Loucy (cell line): ENCODE measurements at regions not wholly inside any gene's neighbourhood (a gene's known extent, or its start where the extent isn't known, plus 50 kb on each side); places are given as distances from the start of the nearest gene placed in this dataset.

Experiments used
- H2AFZ ChIP-seq: fragments of 200-600 bp; sonication (generic); 2 replicates; pipeline ENCODE4 v1.6.0; 2016; ENCODE audit warnings: antibody characterized with exemption, mild to moderate bottlenecking, low read length, moderate library complexity
- H3F3A ChIP-seq: fragments of 200-600 bp; 2 replicates; pipeline ENCODE4 v1.6.0; 2016; ENCODE audit warnings: antibody characterized with exemption, low read depth, mild to moderate bottlenecking
- H3K27me3 ChIP-seq: fragments of 200-600 bp; sonication (generic); 2 replicates; pipeline ENCODE4 v1.6.1; 2014; ENCODE audit warnings: low read length, mild to moderate bottlenecking; ENCODE audit not compliant: insufficient read depth, poor library complexity, severe bottlenecking
- H3K36me3 ChIP-seq: fragments of 200-600 bp; sonication (generic); 2 replicates; pipeline ENCODE4 v1.6.1; 2016; ENCODE audit warnings: low read length; ENCODE audit not compliant: insufficient read depth
- H3K4me1 ChIP-seq: fragments of 200-600 bp; sonication (generic); 2 replicates; pipeline ENCODE4 v1.5.1; 2014; ENCODE audit warnings: low read length, mild to moderate bottlenecking; ENCODE audit not compliant: insufficient read depth, poor library complexity, severe bottlenecking
- H3K4me2 ChIP-seq: fragments of 200-600 bp; sonication (generic); 2 replicates; pipeline ENCODE4 v1.6.0; 2014; ENCODE audit warnings: antibody characterized with exemption, low read length, low read depth, mild to moderate bottlenecking; ENCODE audit not compliant: poor library complexity, severe bottlenecking
- H3K4me3 ChIP-seq: fragments of 200-600 bp; sonication (generic); 2 replicates; pipeline ENCODE4 v1.5.1; 2014; ENCODE audit warnings: low read length, mild to moderate bottlenecking, mixed read lengths; ENCODE audit not compliant: poor library complexity, severe bottlenecking
- H3K79me2 ChIP-seq: fragments of 200-600 bp; sonication (generic); 2 replicates; pipeline ENCODE4 v1.6.1; 2014; ENCODE audit warnings: low read length; ENCODE audit not compliant: insufficient read depth
- H3K9ac ChIP-seq: fragments of 200-600 bp; sonication (generic); 2 replicates; pipeline ENCODE4 v1.6.0; 2014; ENCODE audit warnings: mild to moderate bottlenecking, low read depth, low read length, moderate library complexity; ENCODE audit not compliant: poor library complexity, severe bottlenecking
- H3K9me2 ChIP-seq: fragments of 200-600 bp; sonication (generic); replicated peaks from 2 replicates; pipeline ENCODE4 v1.6.1; 2016; ENCODE audit warnings: low read depth, low read length, mixed read lengths
- H3K9me3 ChIP-seq: fragments of 200-600 bp; sonication (generic); 2 replicates; pipeline ENCODE4 v1.6.1; 2014; ENCODE audit warnings: mild to moderate bottlenecking, antibody characterized with exemption, low read length, low read depth; ENCODE audit not compliant: insufficient read depth
- H4K20me1 ChIP-seq: fragments of 200-600 bp; sonication (generic); 2 replicates; pipeline ENCODE4 v1.6.0; 2014; ENCODE audit warnings: antibody characterized with exemption, low read length, mild to moderate bottlenecking; ENCODE audit not compliant: insufficient read depth, poor library complexity, severe bottlenecking
- CTCF ChIP-seq: fragments of 200-600 bp; sonication (generic); conservative IDR thresholded peaks from 2 replicates; pipeline ENCODE4 v1.5.1; 2014; ENCODE audit warnings: mild to moderate bottlenecking, antibody characterized with exemption, low read length
- EZH2phosphoT487 ChIP-seq: fragments of 200-600 bp; IDR thresholded peaks from 2 replicates; pipeline ENCODE4 v1.6.1; 2018; ENCODE audit warnings: antibody characterized with exemption, mild to moderate bottlenecking, moderate library complexity, borderline replicate concordance

- no peaks in the 10 kb centered on the region for H3K36me3 ChIP-seq
These were observed 119.4 kb downstream of the POLR1F start for GRCh38 chr7:19589446-19589845.

GRCh38 chr7:19587291-19587690 lies 121.5 kb downstream of the POLR1F start:
- H2AFZ ChIP-seq = no peak overlapping the region
- H3K4me1 ChIP-seq = no peaks in the 10 kb centered on the region
- H3K4me3 ChIP-seq = no peak overlapping the region
- H3K36me3 ChIP-seq = no peaks in the 10 kb centered on the region
- no peaks in the 10 kb centered on the region; the same call in 1 of the 2 replicates for H3K9me3 ChIP-seq
- no peak overlapping the region for H3K4me2 ChIP-seq
- no peaks in the 10 kb centered on the region for H3K27me3 ChIP-seq
- no peaks in the 10 kb centered on the region for H3K79me2 ChIP-seq
- H4K20me1 ChIP-seq = no peaks in the 10 kb centered on the region
- no peak for TF ChIP-seq EZH2phosphoT487
- no peak for TF ChIP-seq CTCF
- H3F3A ChIP-seq = no peaks in the 10 kb centered on the region
- no peak overlapping the region for H3K9ac ChIP-seq
- no peaks in the 10 kb centered on the region for H3K9me2 ChIP-seq

More at GRCh38 chr7:19589446-19589845, 119.4 kb downstream of the POLR1F start:
- H3K27me3 ChIP-seq = no peaks in the 10 kb centered on the region
- H3K4me3 ChIP-seq = no peak overlapping the region
- no peaks in the 10 kb centered on the region for H3K79me2 ChIP-seq
- H3K4me2 ChIP-seq = no peak overlapping the region
- no peaks in the 10 kb centered on the region for H3K9me2 ChIP-seq
- H3F3A ChIP-seq = no peaks in the 10 kb centered on the region
- no peak overlapping the region for H2AFZ ChIP-seq
- no peaks in the 10 kb centered on the region for H3K9me3 ChIP-seq
- no peak for TF ChIP-seq EZH2phosphoT487
- no peaks in the 10 kb centered on the region for H4K20me1 ChIP-seq
- H3K4me1 ChIP-seq = no peaks in the 10 kb centered on the region
- no peak overlapping the region for H3K9ac ChIP-seq

GRCh38 chr7:19585761-19586160 lies 123.1 kb downstream of the POLR1F start:
- no peak for TF ChIP-seq EZH2phosphoT487
- no peak for TF ChIP-seq CTCF
- no peak overlapping the region for H2AFZ ChIP-seq
- H4K20me1 ChIP-seq = no peaks in the 10 kb centered on the region

GRCh38 chr7:19575909-19576557 lies 132.8 kb downstream of the POLR1F start:
- H3K9me2 ChIP-seq = no peaks in the 10 kb centered on the region
- H4K20me1 ChIP-seq = no peaks in the 10 kb centered on the region
- no peaks in the 10 kb centered on the region for H3K4me1 ChIP-seq
- no peaks in the 10 kb centered on the region for H3K27me3 ChIP-seq
- no peaks in the 10 kb centered on the region for H3F3A ChIP-seq
- H3K36me3 ChIP-seq = no peaks in the 10 kb centered on the region
- no peak overlapping the region for H3K4me2 ChIP-seq
- H2AFZ ChIP-seq = no peak overlapping the region
- no peaks in the 10 kb centered on the region for H3K79me2 ChIP-seq
- no peaks in the 10 kb centered on the region for H3K9me3 ChIP-seq
- H3K4me3 ChIP-seq = no peak overlapping the region
- H3K9ac ChIP-seq = no peak overlapping the region
- TF ChIP-seq CTCF = no peak

More at GRCh38 chr7:19585761-19586160, 123.1 kb downstream of the POLR1F start:
- Histone ChIP-seq H3K4me1 (no peaks in the 10 kb centered on the region), H3K27me3 (no peaks in the 10 kb centered on the region), H3K9me2 (no peaks in the 10 kb centered on the region), H3K9me3 (no peaks in the 10 kb centered on the region; the same call in 1 of the 2 replicates), H3K4me3 (no peak overlapping the region), H3K36me3 (no peaks in the 10 kb centered on the region), H3K79me2 (no peaks in the 10 kb centered on the region), H3K9ac (no peak overlapping the region), H3K4me2 (no peak overlapping the region), H3F3A (no peaks in the 10 kb centered on the region)
